T-helper 17 cell (primary cell): ENCODE measurements at regions not wholly inside any gene's neighbourhood (a gene's known extent, or its start where the extent isn't known, plus 50 kb on each side); places are given as distances from the start of the nearest gene placed in this dataset.
A peak's percentile ranks its signal among the peaks of the same experiment; 100 is the strongest.

Experiments used
- ATAC-seq: fragments of 150-1000 bp; cut with Tn5 transposase; 2 replicates; pipeline ENCODE4 v1.10.0; 2021; ENCODE audit warnings: mild to moderate bottlenecking, moderate library complexity
- DNase-seq, 3 donors: peaks; one replicate each; pipeline versions ENCODE4 v3.0.0 to v3.0.0-alpha.2; 2020 to 2021
- H3K9me3 ChIP-seq: one replicate; pipeline ENCODE4 v1.7.0; 2013; ENCODE audit warnings: low read length, mild to moderate bottlenecking; ENCODE audit not compliant: control insufficient read depth, poor library complexity, severe bottlenecking
- H3K27ac Mint-ChIP-seq: one replicate; pipeline ENCODE4 v1.8.0; 2022; ENCODE audit warnings: mild to moderate bottlenecking, moderate library complexity, mixed read lengths
- H3K27me3 Mint-ChIP-seq: one replicate; pipeline ENCODE4 v1.8.0; 2022; ENCODE audit warnings: mixed read lengths
- H3K36me3 Mint-ChIP-seq: one replicate; pipeline ENCODE4 v1.8.0; 2022; ENCODE audit warnings: low read depth, mixed read lengths
- H3K4me1 Mint-ChIP-seq: one replicate; pipeline ENCODE4 v1.8.0; 2022; ENCODE audit warnings: mild to moderate bottlenecking, mixed read lengths
- H3K4me3 Mint-ChIP-seq: one replicate; pipeline ENCODE4 v1.8.0; 2022; ENCODE audit warnings: mild to moderate bottlenecking, moderate library complexity, mixed read lengths

DNA sequence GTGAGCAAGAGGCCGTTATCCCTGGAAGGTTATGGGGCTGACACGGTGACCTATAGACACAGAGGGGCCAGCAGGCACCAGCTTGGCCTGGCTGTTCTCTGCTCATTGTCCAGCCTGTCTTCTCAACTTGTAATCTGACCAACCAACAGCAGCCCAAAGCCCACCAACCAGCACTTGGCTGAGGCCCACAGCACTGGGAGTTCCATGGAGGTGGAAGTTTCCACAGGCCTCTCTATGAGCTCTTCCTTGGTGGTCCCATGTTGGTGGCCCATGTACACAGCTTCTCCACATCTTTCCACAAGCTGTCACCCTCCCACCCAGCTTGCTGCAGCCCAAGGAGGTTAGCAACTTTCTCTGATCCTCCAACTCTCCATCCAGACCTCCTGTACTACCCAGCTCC is 56.2 kb upstream of the KLHL31 start:
- peaks cover 9% of the 10 kb centered on the region for H3K4me1 Mint-ChIP-seq
- peaks cover 34% of the 10 kb centered on the region for H3K27me3 Mint-ChIP-seq
- H3K9me3 ChIP-seq, result no peaks in the 10 kb centered on the region
- H3K4me3 Mint-ChIP-seq, result no peak overlapping the region
- DNase-seq, result no peak
- no peak overlapping the region for H3K27ac Mint-ChIP-seq
- H3K36me3 Mint-ChIP-seq, result peaks cover 2% of the 10 kb centered on the region
- no peak for ATAC-seq

DNA sequence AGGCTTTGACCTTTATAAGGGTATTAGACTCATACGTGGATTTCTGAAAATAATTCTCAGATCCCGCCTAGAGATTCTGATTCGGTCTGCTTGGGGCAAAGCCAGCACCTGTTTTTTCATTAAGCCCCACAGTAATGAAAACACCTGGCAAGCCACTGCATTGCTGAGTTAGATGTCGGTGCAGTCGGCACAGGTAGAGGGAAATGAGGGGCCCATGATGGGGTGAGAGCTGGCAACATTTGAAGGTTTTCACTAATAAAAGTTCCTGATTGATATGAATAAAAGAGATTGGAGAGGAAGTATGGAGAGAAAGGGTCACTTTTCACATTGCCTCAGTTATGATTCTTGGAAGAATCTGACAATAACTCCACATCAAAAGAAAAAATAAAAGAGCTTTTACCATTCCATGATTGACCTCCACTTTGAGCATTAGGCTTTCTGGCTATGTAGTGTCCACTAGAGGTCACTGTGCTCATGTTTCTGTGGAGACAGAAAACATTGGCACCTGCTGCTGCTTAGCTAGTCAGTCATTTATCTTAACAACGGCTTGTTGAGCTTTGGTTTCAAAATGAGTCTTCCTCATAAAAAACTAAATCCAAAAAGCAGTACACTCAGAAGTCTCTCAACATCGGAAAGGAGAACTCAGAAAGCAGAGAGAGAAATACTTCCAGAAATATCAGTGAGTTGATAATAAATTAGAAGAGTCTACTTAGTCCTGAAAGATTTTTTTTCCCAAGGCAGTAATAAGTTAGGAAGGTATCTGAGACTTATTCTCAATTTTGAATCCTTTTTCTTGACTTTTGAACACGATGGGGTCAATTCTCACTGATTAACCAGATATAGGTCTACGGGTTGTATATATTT is 53.3 kb upstream of the KLHL31 start:
- ATAC-seq, result peak; percentile 78
- Mint-ChIP-seq H3K27ac (no peak overlapping the region), H3K4me1 (peaks cover 4% of the 10 kb centered on the region), H3K36me3 (no peaks in the 10 kb centered on the region), H3K4me3 (peak overlapping the region; percentile 33), H3K27me3 (peaks cover 24% of the 10 kb centered on the region)
- no peaks in the 10 kb centered on the region for H3K9me3 ChIP-seq
- DNase-seq, result no peak

DNA sequence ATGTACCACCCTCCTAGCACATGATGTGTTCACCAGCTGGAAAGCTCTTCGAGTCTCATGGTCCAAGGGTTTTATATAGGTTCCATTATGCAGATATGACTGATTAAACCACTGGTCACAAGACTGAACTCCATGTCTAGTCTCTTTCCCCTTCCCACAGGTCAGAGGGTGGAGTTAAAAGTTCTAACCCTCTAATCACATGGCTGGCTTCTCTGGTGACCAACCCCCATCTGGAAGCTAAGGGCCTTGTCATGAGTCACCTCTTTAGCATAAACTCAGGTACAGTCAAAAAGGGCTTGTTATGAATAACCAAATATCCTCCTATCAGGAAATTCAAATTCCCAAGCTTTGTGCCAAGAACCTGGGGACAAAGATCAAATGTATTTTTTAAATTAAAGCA is 52.0 kb upstream of the KLHL31 start:
- H3K9me3 ChIP-seq, result no peaks in the 10 kb centered on the region
- ATAC-seq (no peak), DNase-seq (no peak)
- Mint-ChIP-seq H3K27me3 (peaks cover 22% of the 10 kb centered on the region), H3K4me3 (no peak overlapping the region), H3K4me1 (peaks cover 4% of the 10 kb centered on the region), H3K27ac (no peak overlapping the region), H3K36me3 (no peaks in the 10 kb centered on the region)

DNA sequence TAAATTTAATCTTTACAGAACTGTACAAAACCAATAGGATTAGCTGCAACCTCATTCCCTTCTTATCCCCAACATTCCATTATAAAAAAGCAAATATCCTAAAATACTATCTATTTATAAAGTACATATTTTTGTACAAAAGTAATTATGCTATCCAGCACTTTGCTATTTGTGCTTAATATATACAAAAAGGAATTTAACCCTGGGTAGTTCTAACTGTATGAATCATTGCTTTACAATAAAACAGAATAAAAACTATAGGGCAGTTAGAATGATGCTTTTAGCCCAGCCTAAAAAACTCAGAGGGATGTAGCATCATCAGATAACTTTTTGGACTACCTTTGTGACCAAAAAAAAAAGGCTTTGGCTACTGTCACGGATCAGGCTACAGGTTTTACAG is 49.9 kb upstream of the KLHL31 start:
- Mint-ChIP-seq H3K27ac (no peak overlapping the region), H3K36me3 (peaks cover 2% of the 10 kb centered on the region), H3K4me1 (peaks cover 4% of the 10 kb centered on the region), H3K4me3 (no peak overlapping the region), H3K27me3 (peaks cover 41% of the 10 kb centered on the region)
- no peak for DNase-seq
- H3K9me3 ChIP-seq, result no peaks in the 10 kb centered on the region
- ATAC-seq, result no peak
